Heart left ventricle (tissue), 16 donors: ENCODE measurements at regions not wholly inside any gene's neighbourhood (a gene's known extent, or its start where the extent isn't known, plus 50 kb on each side); places are given as distances from the start of the nearest gene placed in this dataset.

Experiments
- ATAC-seq, 4 donors: fragments of 200-7000 bp; cut with Tn5 transposase; one replicate each; pipeline ENCODE4 v1.9.1; 2020 to 2022; ENCODE audit warnings: moderate library complexity in 4 of 4, mild to moderate bottlenecking in 3 of 4, moderate number of reproducible peaks in 1 of 4
- DNase-seq, 5 donors: peaks; one replicate each; pipeline ENCODE4 v3.0.0-alpha.2; 2020
- H3K27ac ChIP-seq, 12 donors: fragments of 200-600 bp; sonication (generic) in 4 of 12; one replicate each; pipeline versions ENCODE4 v1.5.0 to v1.8.0; 2016 to 2022; ENCODE audit warnings: mild to moderate bottlenecking in 2 of 12
- H3K27me3 ChIP-seq, 9 donors: fragments of 200-600 bp; sonication (generic) in 2 of 9; one replicate each; pipeline versions ENCODE4 v1.5.1 to v1.8.0; 2016 to 2022; ENCODE audit warnings: mild to moderate bottlenecking in 3 of 9
- H3K36me3 ChIP-seq, 9 donors: fragments of 200-600 bp; sonication (generic) in 2 of 9; one replicate each; pipeline versions ENCODE4 v1.5.0 to v1.8.0; 2018 to 2022; ENCODE audit warnings: mild to moderate bottlenecking in 2 of 9
- H3K4me1 ChIP-seq, 12 donors: fragments of 200-600 bp; sonication (generic) in 4 of 12; one replicate each; pipeline versions ENCODE4 v1.5.0 to v1.8.0; 2016 to 2022; ENCODE audit warnings: mild to moderate bottlenecking in 3 of 12
- H3K4me3 ChIP-seq, 12 donors: fragments of 200-600 bp; sonication (generic) in 4 of 12; one replicate each; pipeline versions ENCODE4 v1.5.0 to v1.8.0; 2017 to 2022; ENCODE audit warnings: mild to moderate bottlenecking in 9 of 12, moderate library complexity in 4 of 12
- H3K9me3 ChIP-seq, 12 donors: fragments of 200-600 bp; sonication (generic) in 4 of 12; one replicate each; pipeline versions ENCODE4 v1.5.0 to v1.8.0; 2016 to 2022; ENCODE audit warnings: mild to moderate bottlenecking in 1 of 12
- POLR2A ChIP-seq, 2 donors: fragments of 450-650 bp; IDR thresholded peaks; one replicate each; pipeline ENCODE4 v1.6.1; 2017; ENCODE audit warnings: antibody characterized with exemption in 2 of 2, mild to moderate bottlenecking in 2 of 2, moderate library complexity in 2 of 2
- WGBS, 4 donors: extraction: QIAGEN DNeasy Blood & Tissue Kit in 2 of 4; methylation state at CpG; one replicate each; pipeline versions ENCODE4 v1.1.5 to v1.1.7; 2013 to 2018; 5-methylcytosine and 5-hydroxymethylcytosine counted together
- intact Hi-C, 10 donors: fragments of 100-400 bp; cut with DNase I; formaldehyde crosslinking; loops; one replicate each; pipeline versions ENCODE4 v1.11.1 to v1.14.2; 2022
- TF ChIP-seq, protein P1 (sequence below), 12 donors: fragments of 200-600 bp; sonication (generic) in 4 of 12; IDR thresholded peaks; one replicate each; pipeline versions ENCODE4 v1.5.0 to v1.8.0; 2018 to 2022; ENCODE audit warnings: antibody characterized with exemption in 12 of 12, mild to moderate bottlenecking in 5 of 12
- donor health status: ischemic (EF 13 %, LVEDD 7.1; RV severe dilation, severe dysfunction).
- donor health status: healthy with polysubstance abuse.
- donor health status: DM: no; HTN: yes; CAD: no.
- donor health status: DM: no; HTN: no; CAD: no.
- donor health status: ischemic (EF 25% LVEDD 6.9; RV normal size, moderate dysfunction).
- donor health status: ischemic (EF 25% LVEDD 5.7; RV mildly dilated, moderate dysfunction).
- donor health status: healthy.
- donor health status: DM: yes; HTN: yes; CAD: no.
- donor health status: ischemic (EF 35%, LVEDD 5.7; RV mildly dilated, moderate dysfunction).
- donor health status: nonischemic (EF 11% LVEDD 7.7; RV severe dilation, severe dysfunction).
- donor health status: DM: yes; HTN: yes; CAD: no.
- donor health status: PGD.
- donor health status: ischemic (EF 29% LVEDD 5.4; RV normal size, mild dysfunction).
- donor health status: nonischemic (EF 23%, LVEDD 6.1; RV moderate dilation, normal function).

DNA sequence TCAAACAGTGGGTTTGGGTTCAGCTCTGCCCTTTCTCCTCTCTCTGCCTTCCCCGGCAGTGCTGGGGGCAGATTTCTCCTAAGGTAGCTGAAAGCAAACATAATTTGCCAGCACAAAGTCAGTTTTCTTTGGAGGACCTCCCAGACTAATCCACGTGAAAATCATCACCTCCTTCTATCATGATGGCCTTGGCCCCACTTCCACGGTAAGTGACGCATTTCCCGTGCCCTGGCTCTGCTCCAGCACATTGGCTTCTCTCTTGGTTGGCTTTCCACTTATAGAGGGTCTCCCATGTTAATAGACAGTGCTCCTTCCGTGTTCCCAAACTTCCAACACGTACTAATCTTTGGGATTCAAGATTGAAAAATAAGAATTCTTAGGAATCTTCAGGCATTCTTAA, 74.1 kb upstream of the TRIO start:
- ATAC-seq (no peak), DNase-seq (no peak)
- intact Hi-C loops = no loop called here
- Histone ChIP-seq H3K27ac (no peak overlapping the region), H3K4me1 (no peaks in the 10 kb centered on the region), H3K4me3 (no peak overlapping the region), H3K36me3 (no peaks in the 10 kb centered on the region), H3K27me3 (no peaks in the 10 kb centered on the region), H3K9me3 (no peaks in the 10 kb centered on the region)
- 62 to 68% (median 67%) methylated on average over 7 of the region's 7 CpGs for WGBS, 4 donors
- TF ChIP-seq, protein P1, sequence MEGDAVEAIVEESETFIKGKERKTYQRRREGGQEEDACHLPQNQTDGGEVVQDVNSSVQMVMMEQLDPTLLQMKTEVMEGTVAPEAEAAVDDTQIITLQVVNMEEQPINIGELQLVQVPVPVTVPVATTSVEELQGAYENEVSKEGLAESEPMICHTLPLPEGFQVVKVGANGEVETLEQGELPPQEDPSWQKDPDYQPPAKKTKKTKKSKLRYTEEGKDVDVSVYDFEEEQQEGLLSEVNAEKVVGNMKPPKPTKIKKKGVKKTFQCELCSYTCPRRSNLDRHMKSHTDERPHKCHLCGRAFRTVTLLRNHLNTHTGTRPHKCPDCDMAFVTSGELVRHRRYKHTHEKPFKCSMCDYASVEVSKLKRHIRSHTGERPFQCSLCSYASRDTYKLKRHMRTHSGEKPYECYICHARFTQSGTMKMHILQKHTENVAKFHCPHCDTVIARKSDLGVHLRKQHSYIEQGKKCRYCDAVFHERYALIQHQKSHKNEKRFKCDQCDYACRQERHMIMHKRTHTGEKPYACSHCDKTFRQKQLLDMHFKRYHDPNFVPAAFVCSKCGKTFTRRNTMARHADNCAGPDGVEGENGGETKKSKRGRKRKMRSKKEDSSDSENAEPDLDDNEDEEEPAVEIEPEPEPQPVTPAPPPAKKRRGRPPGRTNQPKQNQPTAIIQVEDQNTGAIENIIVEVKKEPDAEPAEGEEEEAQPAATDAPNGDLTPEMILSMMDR (IDR thresholded peaks at IDR 0.05) = no peak
- no peak for TF ChIP-seq POLR2A (IDR thresholded peaks at IDR 0.05)

DNA sequence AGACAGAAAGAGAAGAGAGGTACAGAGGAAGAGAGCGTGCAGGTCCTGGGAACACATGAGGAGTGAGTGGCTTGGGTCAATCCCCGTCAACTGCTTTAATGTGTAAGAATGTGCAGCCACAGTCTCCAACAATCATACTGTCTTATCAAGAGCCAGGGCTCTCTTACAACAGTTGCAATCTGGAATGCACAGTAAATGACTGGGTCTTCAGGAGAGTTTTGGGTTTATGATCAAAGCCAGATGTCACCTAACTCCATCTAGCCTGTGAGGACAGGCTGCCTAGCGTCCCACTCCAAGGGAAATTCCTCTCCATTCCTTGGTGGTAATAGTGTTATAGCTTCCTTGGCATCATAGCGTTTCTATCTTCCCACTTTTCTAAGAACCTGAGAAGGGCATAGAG, 75.0 kb upstream of the TRIO start:
- no peaks in the 10 kb centered on the region for H3K36me3 ChIP-seq
- H3K27me3 ChIP-seq = no peaks in the 10 kb centered on the region
- ATAC-seq (no peak), DNase-seq (no peak)
- intact Hi-C loops = no loop called here
- TF ChIP-seq, protein P1 (IDR thresholded peaks at IDR 0.05) = no peak
- no peak for TF ChIP-seq POLR2A (IDR thresholded peaks at IDR 0.05)
- no peaks in the 10 kb centered on the region for H3K9me3 ChIP-seq
- H3K27ac ChIP-seq = no peak overlapping the region
- no peaks in the 10 kb centered on the region for H3K4me1 ChIP-seq
- WGBS, 4 donors = 73 to 80% (median 77%) methylated on average over 4 of the region's 4 CpGs
- no peak overlapping the region for H3K4me3 ChIP-seq

DNA sequence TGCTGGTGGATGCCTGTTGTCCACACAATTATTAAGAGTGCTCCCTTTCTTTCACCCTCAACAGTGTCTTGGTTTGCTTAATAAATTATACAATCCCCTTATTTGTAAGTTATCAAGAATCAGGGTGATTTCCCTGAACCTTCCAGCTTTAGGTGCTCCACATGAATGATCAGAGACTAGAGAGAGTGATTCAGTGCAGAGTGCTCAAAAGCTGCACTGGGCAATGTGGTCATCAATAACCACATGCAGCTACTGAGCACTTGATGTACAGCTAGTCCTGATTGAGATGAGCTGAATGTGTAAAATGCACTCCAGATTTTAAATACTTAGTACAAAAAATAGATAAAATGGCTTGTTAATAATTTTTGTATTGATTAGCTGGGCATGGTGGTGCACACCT, 76.8 kb upstream of the TRIO start:
- intact Hi-C loops = no loop called here
- no peak overlapping the region for H3K27ac ChIP-seq
- no peaks in the 10 kb centered on the region for H3K36me3 ChIP-seq
- no peaks in the 10 kb centered on the region for H3K9me3 ChIP-seq
- DNase-seq = no peak
- H3K4me3 ChIP-seq = no peak overlapping the region
- no peaks in the 10 kb centered on the region for H3K27me3 ChIP-seq
- no peak for ATAC-seq
- no peak for TF ChIP-seq POLR2A (IDR thresholded peaks at IDR 0.05)
- TF ChIP-seq, protein P1 (IDR thresholded peaks at IDR 0.05) = no peak
- H3K4me1 ChIP-seq = no peaks in the 10 kb centered on the region

DNA sequence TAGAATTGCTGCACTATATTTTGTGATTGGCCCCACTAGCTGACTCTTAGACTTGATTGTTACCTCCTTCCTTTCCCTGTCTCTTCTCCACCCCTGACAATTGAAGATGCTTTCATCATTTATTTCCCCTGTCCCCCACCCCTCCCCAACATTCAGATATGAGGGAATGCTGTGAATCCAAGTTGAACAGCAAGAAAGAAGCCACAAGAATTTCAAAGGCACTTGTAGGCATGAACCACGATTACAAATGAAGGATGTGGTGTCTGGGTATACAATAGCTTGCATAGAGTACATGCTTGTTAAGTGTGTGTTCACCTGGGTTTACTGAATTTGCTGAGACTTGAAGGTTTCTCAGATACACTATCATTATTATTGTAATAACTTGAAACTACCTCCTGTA, 78.3 kb upstream of the TRIO start:
- WGBS, 4 donors = 48 to 72% (median 50%) methylated on average over 1 of the region's 1 CpG
- DNase-seq (no peak), ATAC-seq (no peak)
- Histone ChIP-seq H3K27me3 (no peaks in the 10 kb centered on the region), H3K36me3 (no peaks in the 10 kb centered on the region), H3K27ac (no peak overlapping the region), H3K4me1 (no peaks in the 10 kb centered on the region), H3K4me3 (no peak overlapping the region), H3K9me3 (no peaks in the 10 kb centered on the region)
- TF ChIP-seq, protein P1 (IDR thresholded peaks at IDR 0.05) = no peak
- TF ChIP-seq POLR2A (IDR thresholded peaks at IDR 0.05) = no peak
- intact Hi-C loops = no loop called here
